ENCODE measurements at regions not wholly inside any gene's neighbourhood (a gene's known extent, or its start where the extent isn't known, plus 50 kb on each side); places are given as distances from the start of the nearest gene placed in this dataset.
"Not testable (repeated sequence)": the region's sequence is repeated elsewhere in the genome, so short reads cannot be mapped to it uniquely, and the experiment has no call there.

GRCh38 chr20:17863209-17863576 is 105.4 kb downstream of the SNX5 start:
- no peaks in the 10 kb centered on the region for H3K36me3 ChIP-seq
- H3K9me3 ChIP-seq: no peaks in the 10 kb centered on the region
- no peak overlapping the region for H3K4me3 ChIP-seq
- DNase-seq (ENCODE audit: low spot score): no peak
- no peak overlapping the region for H3K27ac ChIP-seq
- no peak for TF ChIP-seq CTCF (IDR thresholded peaks at IDR 0.05)
- no peaks in the 10 kb centered on the region for H3K4me1 ChIP-seq (ENCODE audit: control insufficient read depth in 1 of 2, low read depth in 2 of 2)
- H3K27me3 ChIP-seq (replicated peaks; ENCODE audit: insufficient read depth): no peaks in the 10 kb centered on the region
- ATAC-seq (ENCODE audit: insufficient number of reproducible peaks, low FRiP score, low read depth): no peak

- H3K4me3 ChIP-seq: no peak overlapping the region
- no peaks in the 10 kb centered on the region for H3K36me3 ChIP-seq
- H3K9me3 ChIP-seq: no peaks in the 10 kb centered on the region
- no peak overlapping the region for H3K27ac ChIP-seq
- no peak for TF ChIP-seq CTCF (IDR thresholded peaks at IDR 0.05)
- ATAC-seq (ENCODE audit: insufficient number of reproducible peaks, low FRiP score, low read depth): no peak
- DNase-seq (ENCODE audit: low spot score): no peak
- H3K27me3 ChIP-seq (replicated peaks; ENCODE audit: insufficient read depth): no peaks in the 10 kb centered on the region
- no peaks in the 10 kb centered on the region for H3K4me1 ChIP-seq (ENCODE audit: control insufficient read depth in 1 of 2, low read depth in 2 of 2)
These were observed 106.4 kb downstream of the SNX5 start for GRCh38 chr20:17862171-17862570.

- H3K4me1 ChIP-seq (ENCODE audit: control insufficient read depth in 1 of 2, low read depth in 2 of 2); H3K27ac ChIP-seq; ATAC-seq (ENCODE audit: insufficient number of reproducible peaks, low FRiP score, low read depth); H3K4me3 ChIP-seq; H3K36me3 ChIP-seq; H3K9me3 ChIP-seq; H3K27me3 ChIP-seq (replicated peaks; ENCODE audit: insufficient read depth); DNase-seq (ENCODE audit: low spot score): not testable (repeated sequence)
These were observed 107.0 kb downstream of the SNX5 start for GRCh38 chr20:17861620-17862019.

GRCh38 chr20:17860301-17861197 is 108.0 kb downstream of the SNX5 start:
- DNase-seq (ENCODE audit: low spot score) (no peak), ATAC-seq (ENCODE audit: insufficient number of reproducible peaks, low FRiP score, low read depth) (no peak)
- no peaks in the 10 kb centered on the region for H3K36me3 ChIP-seq
- H3K9me3 ChIP-seq: no peaks in the 10 kb centered on the region
- no peak overlapping the region for H3K27ac ChIP-seq
- H3K27me3 ChIP-seq (replicated peaks; ENCODE audit: insufficient read depth): no peaks in the 10 kb centered on the region
- no peak overlapping the region for H3K4me3 ChIP-seq
- no peaks in the 10 kb centered on the region for H3K4me1 ChIP-seq (ENCODE audit: control insufficient read depth in 1 of 2, low read depth in 2 of 2)
- TF ChIP-seq CTCF (IDR thresholded peaks at IDR 0.05): no peak

GRCh38 chr20:17859616-17860232 is 108.9 kb downstream of the SNX5 start:
- TF ChIP-seq CTCF (IDR thresholded peaks at IDR 0.05): no peak
- Histone ChIP-seq H3K4me3 (no peak overlapping the region), H3K4me1 (ENCODE audit: control insufficient read depth in 1 of 2, low read depth in 2 of 2) (no peaks in the 10 kb centered on the region), H3K27me3 (replicated peaks; ENCODE audit: insufficient read depth) (no peaks in the 10 kb centered on the region), H3K36me3 (no peaks in the 10 kb centered on the region), H3K27ac (no peak overlapping the region), H3K9me3 (no peaks in the 10 kb centered on the region)
- DNase-seq (ENCODE audit: low spot score) (no peak), ATAC-seq (ENCODE audit: insufficient number of reproducible peaks, low FRiP score, low read depth) (no peak)
